ENCODE measurements at regions not wholly inside any gene's neighbourhood (a gene's known extent, or its start where the extent isn't known, plus 50 kb on each side); places are given as distances from the start of the nearest gene placed in this dataset.

- H3K4me3 ChIP-seq = no peak overlapping the region
- TF ChIP-seq POLR2A (IDR thresholded peaks at IDR 0.05) (no peak), CTCF (IDR thresholded peaks at IDR 0.05) (no peak), POLR2AphosphoS5 (IDR thresholded peaks at IDR 0.05) (no peak)
- intact Hi-C loops (cut with DNase I; ENCODE audit: low total_unique reads) = no loop called here
- H3K9me3 ChIP-seq = no peaks in the 10 kb centered on the region
- no peaks in the 10 kb centered on the region for H3K36me3 ChIP-seq
- H3K27me3 ChIP-seq = no peaks in the 10 kb centered on the region
- H3K27ac ChIP-seq = no peak overlapping the region
- no peaks in the 10 kb centered on the region for H3K4me1 ChIP-seq
- no peak for DNase-seq (ENCODE audit: low spot score in 2 of 2)
Measured at GRCh38 chr2:84194949-84195644, 264.0 kb downstream of the SUCLG1 start.

GRCh38 chr2:84194181-84194580 lies 264.9 kb downstream of the SUCLG1 start:
- H3K9me3 ChIP-seq = no peaks in the 10 kb centered on the region
- intact Hi-C loops (cut with DNase I; ENCODE audit: low total_unique reads) = no loop called here
- TF ChIP-seq CTCF (IDR thresholded peaks at IDR 0.05) = no peak
- TF ChIP-seq POLR2A (IDR thresholded peaks at IDR 0.05) = no peak
- no peak for TF ChIP-seq POLR2AphosphoS5 (IDR thresholded peaks at IDR 0.05)
- no peak overlapping the region for H3K27ac ChIP-seq
- H3K4me3 ChIP-seq = no peak overlapping the region
- no peaks in the 10 kb centered on the region for H3K4me1 ChIP-seq
- H3K27me3 ChIP-seq = no peaks in the 10 kb centered on the region
- no peak for DNase-seq (ENCODE audit: low spot score in 2 of 2)
- no peaks in the 10 kb centered on the region for H3K36me3 ChIP-seq

DNA sequence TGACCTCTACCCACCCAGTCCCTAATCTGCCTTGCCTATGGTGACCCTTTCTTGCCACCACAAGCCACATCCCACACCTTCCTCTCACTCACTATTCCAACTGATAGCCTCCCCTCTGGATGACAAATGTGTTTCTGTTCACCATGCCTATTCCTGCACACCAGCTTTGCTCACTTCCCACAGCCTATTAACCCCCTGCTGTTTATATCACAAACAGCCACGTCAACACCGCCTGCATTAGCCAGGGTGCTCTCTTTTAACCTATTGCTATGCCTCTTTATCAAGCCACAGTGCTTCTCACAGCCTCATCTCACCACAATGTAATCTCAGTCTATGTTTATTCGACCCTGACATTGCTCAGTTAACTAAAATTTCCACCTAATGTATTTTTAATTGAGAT lies 271.8 kb downstream of the SUCLG1 start:
- H3K4me3 ChIP-seq = no peak overlapping the region
- H3K27ac ChIP-seq = no peak overlapping the region
- no peaks in the 10 kb centered on the region for H3K36me3 ChIP-seq
- intact Hi-C loops (cut with DNase I; ENCODE audit: low total_unique reads) = loop anchor here (5.0 kb wide), 1 partner anchor 815 kb away; no protein-coding TSS in a partner anchor
- no peak for TF ChIP-seq POLR2AphosphoS5 (IDR thresholded peaks at IDR 0.05)
- TF ChIP-seq CTCF (IDR thresholded peaks at IDR 0.05) = no peak
- no peak for TF ChIP-seq POLR2A (IDR thresholded peaks at IDR 0.05)
- H3K27me3 ChIP-seq = no peaks in the 10 kb centered on the region
- no peak for DNase-seq (ENCODE audit: low spot score in 2 of 2)
- no peaks in the 10 kb centered on the region for H3K9me3 ChIP-seq
- H3K4me1 ChIP-seq = no peaks in the 10 kb centered on the region

GRCh38 chr2:84181927-84182326 lies 277.2 kb downstream of the SUCLG1 start:
- no peak overlapping the region for H3K27ac ChIP-seq
- DNase-seq (ENCODE audit: low spot score in 2 of 2) = no peak
- H3K4me3 ChIP-seq = no peak overlapping the region
- no peaks in the 10 kb centered on the region for H3K36me3 ChIP-seq
- no peak for TF ChIP-seq POLR2AphosphoS5 (IDR thresholded peaks at IDR 0.05)
- no peak for TF ChIP-seq POLR2A (IDR thresholded peaks at IDR 0.05)
- no peak for TF ChIP-seq CTCF (IDR thresholded peaks at IDR 0.05)
- no peaks in the 10 kb centered on the region for H3K27me3 ChIP-seq
- no peaks in the 10 kb centered on the region for H3K4me1 ChIP-seq
- no peaks in the 10 kb centered on the region for H3K9me3 ChIP-seq
- intact Hi-C loops (cut with DNase I; ENCODE audit: low total_unique reads) = no loop called here

- no peak for DNase-seq (ENCODE audit: low spot score in 2 of 2)
- Histone ChIP-seq H3K27me3 (no peaks in the 10 kb centered on the region), H3K9me3 (no peaks in the 10 kb centered on the region), H3K4me1 (no peaks in the 10 kb centered on the region), H3K36me3 (no peaks in the 10 kb centered on the region), H3K27ac (no peak overlapping the region), H3K4me3 (no peak overlapping the region)
- intact Hi-C loops (cut with DNase I; ENCODE audit: low total_unique reads) = no loop called here
- no peak for TF ChIP-seq CTCF (IDR thresholded peaks at IDR 0.05)
Measured at GRCh38 chr2:84177733-84178132, 281.3 kb downstream of the SUCLG1 start.

Measured in breast epithelium (tissue), 4 donors.